Esophagus muscularis mucosa (tissue), 4 donors: ENCODE measurements at regions not wholly inside any gene's neighbourhood (a gene's known extent, or its start where the extent isn't known, plus 50 kb on each side); places are given as distances from the start of the nearest gene placed in this dataset.

Experiments used
- DNase-seq: peaks from one replicate; pipeline ENCODE4 v3.0.0-alpha.2; 2017; ENCODE audit errors: extremely low spot score
- H3K27ac ChIP-seq, 4 donors: fragments of 200-600 bp; sonication (generic); replicated peaks in 1 of 4; 1 replicate in 3 of 4; 2 replicates in 1 of 4; pipeline ENCODE4 v1.5.1; 2016 to 2019; ENCODE audit warnings: mild to moderate bottlenecking in 1 of 4
- H3K27me3 ChIP-seq, 4 donors: fragments of 200-600 bp; sonication (generic); one replicate each; pipeline versions ENCODE4 v1.5.1 to v1.6.0; 2016 to 2019
- H3K36me3 ChIP-seq, 4 donors: fragments of 200-600 bp; sonication (generic); one replicate each; pipeline ENCODE4 v1.5.1; 2016 to 2019
- H3K4me1 ChIP-seq, 4 donors: fragments of 200-600 bp; sonication (generic); one replicate each; pipeline ENCODE4 v1.5.1; 2016 to 2019
- H3K4me3 ChIP-seq, 4 donors: fragments of 200-600 bp; sonication (generic); 1 replicate in 2 of 4; 2 replicates in 2 of 4; pipeline ENCODE4 v1.5.1; 2016 to 2019; ENCODE audit warnings: mild to moderate bottlenecking in 4 of 4, moderate library complexity in 1 of 4
- H3K9me3 ChIP-seq, 4 donors: fragments of 200-600 bp; sonication (generic); 1 replicate in 3 of 4; 2 replicates in 1 of 4; pipeline ENCODE4 v1.5.1; 2016 to 2019
- CTCF ChIP-seq, 3 experiments: fragments of 200-600 bp in 2 of 3; fragments of 450-650 bp in 1 of 3; sonication (generic) in 2 of 3; IDR thresholded peaks; one replicate each; pipeline ENCODE4 v1.5.1; 2017 to 2019; ENCODE audit warnings: antibody characterized with exemption in 3 of 3, mild to moderate bottlenecking in 2 of 3, moderate library complexity in 1 of 3
- EP300 ChIP-seq: sonication (generic); formaldehyde crosslinking; IDR thresholded peaks from one replicate; pipeline ENCODE4 v1.6.1; 2017; ENCODE audit warnings: antibody characterized with exemption
- POLR2A ChIP-seq: fragments of 450-650 bp; IDR thresholded peaks from one replicate; pipeline ENCODE4 v1.6.1; 2017; ENCODE audit warnings: antibody characterized with exemption, moderate library complexity, mild to moderate bottlenecking, low read depth
- POLR2AphosphoS5 ChIP-seq, 2 donors: sonication (generic); formaldehyde crosslinking; IDR thresholded peaks; one replicate each; pipeline ENCODE4 v1.6.1; 2017; ENCODE audit warnings: antibody characterized with exemption in 2 of 2
- WGBS: methylation state at CpG from one replicate; pipeline ENCODE4 v1.1.5; 2018; 5-methylcytosine and 5-hydroxymethylcytosine counted together
- intact Hi-C: fragments of 100-400 bp; cut with DNase I; formaldehyde crosslinking; loops from one replicate; pipeline ENCODE4 v1.15.1; 2023

GRCh38 chr5:39520232-39520572 lies 95.4 kb upstream of the DAB2 start:
- no peak overlapping the region for H3K4me3 ChIP-seq
- H3K27ac ChIP-seq, result peak overlapping the region; percentile 56 to 70 (median 62)

GRCh38 chr5:39519566-39520231 lies 94.9 kb upstream of the DAB2 start:
- DNase-seq, result no peak
- H3K4me3 ChIP-seq, result no peak overlapping the region
- TF ChIP-seq EP300 (no peak), POLR2AphosphoS5 (IDR thresholded peaks at IDR 0.05) (peak in 1 of 2 donors; percentile 32)
- no peaks in the 10 kb centered on the region for H3K36me3 ChIP-seq
- intact Hi-C loops, result loop anchor here (5.0 kb wide), 1 partner anchor 97 kb away; the partner anchor contains the start of gene DAB2
- H3K27me3 ChIP-seq, result no peaks in the 10 kb centered on the region
- H3K27ac ChIP-seq, result peak overlapping the region; percentile 56 to 70 (median 62)
- WGBS, result 40% methylated on average over 3 of the region's 3 CpGs
- no peaks in the 10 kb centered on the region for H3K9me3 ChIP-seq
- peaks cover 6 to 39% (median 35%) of the 10 kb centered on the region in 4 donors for H3K4me1 ChIP-seq

More at GRCh38 chr5:39520232-39520572, 95.4 kb upstream of the DAB2 start:
- DNase-seq, result no peak
- H3K36me3 ChIP-seq, result no peaks in the 10 kb centered on the region
- 32% methylated on average over 3 of the region's 3 CpGs for WGBS
- no peaks in the 10 kb centered on the region for H3K27me3 ChIP-seq
- intact Hi-C loops, result no loop called here
- H3K4me1 ChIP-seq, result peaks cover 6 to 39% (median 35%) of the 10 kb centered on the region in 4 donors
- H3K9me3 ChIP-seq, result no peaks in the 10 kb centered on the region
- TF ChIP-seq CTCF (IDR thresholded peaks at IDR 0.05), result no peak
- no peak for TF ChIP-seq EP300
- TF ChIP-seq POLR2AphosphoS5 (IDR thresholded peaks at IDR 0.05), result peak in 1 of 2 donors; percentile 51

GRCh38 chr5:39519079-39519478 lies 94.3 kb upstream of the DAB2 start:
- intact Hi-C loops, result loop anchor here (5.0 kb wide), 1 partner anchor 97 kb away; the partner anchor contains the start of gene DAB2
- Histone ChIP-seq H3K27me3 (no peaks in the 10 kb centered on the region), H3K4me3 (no peak overlapping the region), H3K9me3 (no peaks in the 10 kb centered on the region), H3K27ac (peak overlapping the region; percentile 56 to 70 (median 62)), H3K36me3 (no peaks in the 10 kb centered on the region), H3K4me1 (peaks cover 6 to 39% (median 35%) of the 10 kb centered on the region in 4 donors)
- no peak for DNase-seq
- no peak for TF ChIP-seq POLR2AphosphoS5 (IDR thresholded peaks at IDR 0.05)
- TF ChIP-seq CTCF (IDR thresholded peaks at IDR 0.05), result no peak
- TF ChIP-seq POLR2A, result no peak
- TF ChIP-seq EP300, result no peak

GRCh38 chr5:39518516-39518915 lies 93.7 kb upstream of the DAB2 start:
- no peaks in the 10 kb centered on the region for H3K36me3 ChIP-seq
- intact Hi-C loops, result loop anchor here (5.0 kb wide), 1 partner anchor 96 kb away; the partner anchor contains the start of gene DAB2
- no peak for DNase-seq
- H3K4me1 ChIP-seq, result peaks cover 6 to 39% (median 35%) of the 10 kb centered on the region in 4 donors
- H3K4me3 ChIP-seq, result no peak overlapping the region
- TF ChIP-seq EP300 (no peak), CTCF (IDR thresholded peaks at IDR 0.05) (no peak), POLR2A (no peak), POLR2AphosphoS5 (IDR thresholded peaks at IDR 0.05) (no peak)
- WGBS, result 19% methylated on average over 3 of the region's 3 CpGs
- H3K27me3 ChIP-seq, result no peaks in the 10 kb centered on the region
- H3K27ac ChIP-seq, result peak overlapping the region in 3 of 4 donors; percentile 35 to 70 (median 56)
- H3K9me3 ChIP-seq, result no peaks in the 10 kb centered on the region

- Histone ChIP-seq H3K9me3 (no peaks in the 10 kb centered on the region), H3K36me3 (no peaks in the 10 kb centered on the region), H3K27me3 (no peaks in the 10 kb centered on the region), H3K4me1 (peaks cover 6 to 39% (median 35%) of the 10 kb centered on the region in 4 donors), H3K27ac (peak overlapping the region in 1 of 4 donors; percentile 70), H3K4me3 (no peak overlapping the region)
- DNase-seq, result no peak
- TF ChIP-seq POLR2AphosphoS5 (IDR thresholded peaks at IDR 0.05), result peak in 1 of 2 donors; percentile 10
- TF ChIP-seq CTCF (IDR thresholded peaks at IDR 0.05), result no peak
- intact Hi-C loops, result loop anchor here (5.0 kb wide), 1 partner anchor 95 kb away; the partner anchor contains the start of gene DAB2
These were observed 93.0 kb upstream of the DAB2 start for GRCh38 chr5:39517800-39518199.
